GM06990 (cell line): ENCODE measurements at regions not wholly inside any gene's neighbourhood (a gene's known extent, or its start where the extent isn't known, plus 50 kb on each side); places are given as distances from the start of the nearest gene placed in this dataset.

ENCODE experiments used
- DNase-seq: peaks from one replicate; pipeline ENCODE4 v3.0.0-alpha.2; 2011; ENCODE audit not compliant: insufficient read length; ENCODE audit errors: extremely low read depth
- H3K27me3 ChIP-seq: replicated peaks from 2 replicates; pipeline ENCODE4 v1.6.0; 2011; ENCODE audit warnings: low read length; ENCODE audit not compliant: control insufficient read depth, insufficient read depth
- H3K36me3 ChIP-seq: 2 replicates; pipeline ENCODE4 v1.5.1; 2011; ENCODE audit warnings: low read length; ENCODE audit not compliant: control insufficient read depth, insufficient read depth
- H3K4me3 ChIP-seq: replicated peaks from 2 replicates; pipeline ENCODE4 v1.5.1; 2011; ENCODE audit warnings: low read depth, mild to moderate bottlenecking, control low read depth, low read length
- TF ChIP-seq, protein P1 (sequence below): IDR thresholded peaks from 2 replicates; pipeline ENCODE4 v1.5.1; 2011; ENCODE audit warnings: low read length, control low read depth, mild to moderate bottlenecking, inconsistent platforms; ENCODE audit not compliant: insufficient read depth, poor library complexity, severe bottlenecking

DNA sequence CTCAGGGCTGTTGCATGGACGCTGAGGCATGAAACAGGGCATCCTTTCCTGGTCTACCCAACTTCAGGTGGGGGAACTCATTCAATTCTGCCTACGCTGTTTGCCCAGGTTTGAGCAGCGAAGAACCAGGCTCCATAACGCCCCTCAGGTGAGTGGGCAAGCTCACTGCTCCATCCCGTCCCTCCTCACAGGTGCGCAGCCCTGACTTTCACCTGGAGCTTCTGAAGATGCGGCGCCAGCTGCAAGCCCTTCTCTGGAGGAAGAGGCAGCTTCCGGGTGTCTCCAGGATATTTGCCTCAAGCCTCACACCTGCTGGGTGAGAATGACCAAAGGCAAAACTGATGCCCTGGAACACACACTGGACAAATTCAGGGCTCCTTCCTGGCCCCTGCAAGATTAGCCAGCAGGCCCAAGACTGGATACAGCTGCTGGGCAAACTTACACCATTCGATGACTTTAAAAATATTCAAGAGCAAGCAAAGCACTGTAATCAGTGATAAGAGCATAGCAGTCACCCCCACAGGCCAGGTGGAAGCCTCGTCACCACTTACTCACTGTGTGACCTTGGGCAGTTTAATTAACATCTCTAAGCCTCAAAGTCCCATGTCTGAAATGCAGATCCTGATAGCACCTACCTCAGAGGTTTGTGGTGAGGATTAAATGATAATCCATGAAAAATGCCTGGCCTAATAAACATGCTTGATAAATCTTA, 97.7 kb downstream of the GYPC start:
- no peak for DNase-seq
- TF ChIP-seq, protein P1, sequence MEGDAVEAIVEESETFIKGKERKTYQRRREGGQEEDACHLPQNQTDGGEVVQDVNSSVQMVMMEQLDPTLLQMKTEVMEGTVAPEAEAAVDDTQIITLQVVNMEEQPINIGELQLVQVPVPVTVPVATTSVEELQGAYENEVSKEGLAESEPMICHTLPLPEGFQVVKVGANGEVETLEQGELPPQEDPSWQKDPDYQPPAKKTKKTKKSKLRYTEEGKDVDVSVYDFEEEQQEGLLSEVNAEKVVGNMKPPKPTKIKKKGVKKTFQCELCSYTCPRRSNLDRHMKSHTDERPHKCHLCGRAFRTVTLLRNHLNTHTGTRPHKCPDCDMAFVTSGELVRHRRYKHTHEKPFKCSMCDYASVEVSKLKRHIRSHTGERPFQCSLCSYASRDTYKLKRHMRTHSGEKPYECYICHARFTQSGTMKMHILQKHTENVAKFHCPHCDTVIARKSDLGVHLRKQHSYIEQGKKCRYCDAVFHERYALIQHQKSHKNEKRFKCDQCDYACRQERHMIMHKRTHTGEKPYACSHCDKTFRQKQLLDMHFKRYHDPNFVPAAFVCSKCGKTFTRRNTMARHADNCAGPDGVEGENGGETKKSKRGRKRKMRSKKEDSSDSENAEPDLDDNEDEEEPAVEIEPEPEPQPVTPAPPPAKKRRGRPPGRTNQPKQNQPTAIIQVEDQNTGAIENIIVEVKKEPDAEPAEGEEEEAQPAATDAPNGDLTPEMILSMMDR, result no peak
- Histone ChIP-seq H3K27me3 (no peaks in the 10 kb centered on the region), H3K4me3 (no peak overlapping the region), H3K36me3 (no peaks in the 10 kb centered on the region)

DNA sequence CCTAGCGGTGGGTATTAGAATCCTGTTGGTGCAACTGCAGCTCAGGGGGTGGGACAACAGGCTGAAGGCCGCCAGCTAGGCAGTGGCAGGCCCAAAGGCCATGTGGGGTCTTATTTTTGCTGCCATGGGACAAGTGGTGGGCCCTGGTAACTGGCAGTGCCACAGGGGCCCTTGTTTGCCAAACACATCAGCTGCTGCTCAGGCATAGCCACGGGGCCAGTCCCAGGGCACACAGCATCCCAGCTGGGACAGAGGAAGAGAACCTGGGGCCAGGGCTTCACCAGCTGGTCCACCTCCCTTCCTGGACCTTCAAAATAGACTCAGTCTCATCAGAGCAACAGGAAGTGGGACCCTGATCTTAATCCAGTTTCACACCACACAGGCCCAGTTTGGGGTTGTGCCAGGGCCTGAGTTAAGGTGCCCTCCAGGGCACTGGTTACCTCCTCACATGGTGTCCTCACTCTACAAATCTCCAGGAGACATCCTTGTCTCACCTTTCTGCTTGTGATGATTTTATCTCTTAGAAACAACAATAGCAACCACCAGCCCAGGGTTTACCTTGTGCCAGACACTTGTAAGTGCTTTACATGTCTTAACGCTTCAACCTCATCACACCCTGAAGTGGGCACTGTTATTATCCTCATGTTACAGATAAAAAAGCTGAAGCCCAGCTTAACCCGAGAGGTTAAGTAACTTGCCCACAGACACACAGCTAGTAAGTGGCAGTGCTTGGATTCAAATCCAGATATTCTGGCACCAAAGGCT, 98.5 kb downstream of the GYPC start:
- TF ChIP-seq, protein P1, result no peak
- no peak for DNase-seq
- H3K27me3 ChIP-seq, result no peaks in the 10 kb centered on the region
- no peaks in the 10 kb centered on the region for H3K36me3 ChIP-seq
- no peak overlapping the region for H3K4me3 ChIP-seq

DNA sequence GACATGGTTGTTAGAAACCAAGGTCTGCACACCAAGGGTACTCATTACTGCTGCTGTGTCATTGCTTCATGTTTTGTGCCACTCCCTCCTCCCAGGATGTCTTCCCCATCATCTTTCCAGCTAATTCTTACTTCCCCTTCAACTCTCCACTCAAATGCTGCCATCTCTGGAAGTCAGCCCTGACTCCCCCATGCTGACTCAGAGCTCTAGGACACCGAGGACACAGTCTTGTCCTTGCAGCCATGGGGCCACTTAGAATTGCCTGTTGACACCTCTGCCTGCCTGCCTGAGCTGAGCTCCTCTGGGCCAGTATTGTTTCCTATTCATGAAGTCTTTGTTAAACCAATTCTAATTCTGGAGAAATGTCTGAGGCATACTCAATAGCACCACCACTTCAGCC, 100.2 kb downstream of the GYPC start:
- H3K36me3 ChIP-seq, result no peaks in the 10 kb centered on the region
- no peaks in the 10 kb centered on the region for H3K27me3 ChIP-seq
- no peak overlapping the region for H3K4me3 ChIP-seq
- TF ChIP-seq, protein P1, result no peak
- DNase-seq, result no peak

DNA sequence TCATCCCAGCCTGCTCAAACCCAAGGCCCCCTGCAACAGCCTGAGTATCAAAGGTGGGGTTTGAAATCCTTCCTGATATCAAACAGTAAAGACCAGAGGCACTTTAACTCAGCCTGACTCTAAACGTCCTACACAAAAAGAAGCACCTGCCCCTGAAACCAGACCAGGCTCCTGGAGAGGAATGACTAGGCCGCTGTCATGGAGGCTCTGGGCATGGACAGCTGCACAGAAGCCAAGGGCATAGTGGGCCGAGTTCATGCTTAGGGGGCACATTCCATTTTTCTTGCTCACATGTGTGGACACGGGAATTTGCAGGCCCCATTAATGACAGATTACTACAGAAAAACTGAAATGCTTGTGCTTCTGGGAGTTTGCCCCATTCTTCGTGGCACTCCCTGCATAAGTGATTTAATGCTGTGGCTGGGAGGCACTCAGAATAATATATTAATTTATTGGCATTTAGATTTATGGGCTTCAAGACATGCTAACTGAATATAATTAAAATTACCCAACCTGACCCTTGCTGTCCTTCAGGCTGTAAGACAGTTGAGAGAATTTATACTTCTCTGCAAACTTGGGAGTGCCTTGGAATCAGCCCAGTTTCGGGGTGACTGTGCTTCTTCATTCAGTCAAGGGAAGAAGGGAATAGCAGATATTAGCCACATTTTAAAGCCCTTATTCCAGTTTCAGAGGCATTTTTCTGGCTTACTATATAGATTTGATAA, 105.5 kb downstream of the GYPC start:
- TF ChIP-seq, protein P1, result no peak
- H3K27me3 ChIP-seq, result no peaks in the 10 kb centered on the region
- no peaks in the 10 kb centered on the region for H3K36me3 ChIP-seq

DNA sequence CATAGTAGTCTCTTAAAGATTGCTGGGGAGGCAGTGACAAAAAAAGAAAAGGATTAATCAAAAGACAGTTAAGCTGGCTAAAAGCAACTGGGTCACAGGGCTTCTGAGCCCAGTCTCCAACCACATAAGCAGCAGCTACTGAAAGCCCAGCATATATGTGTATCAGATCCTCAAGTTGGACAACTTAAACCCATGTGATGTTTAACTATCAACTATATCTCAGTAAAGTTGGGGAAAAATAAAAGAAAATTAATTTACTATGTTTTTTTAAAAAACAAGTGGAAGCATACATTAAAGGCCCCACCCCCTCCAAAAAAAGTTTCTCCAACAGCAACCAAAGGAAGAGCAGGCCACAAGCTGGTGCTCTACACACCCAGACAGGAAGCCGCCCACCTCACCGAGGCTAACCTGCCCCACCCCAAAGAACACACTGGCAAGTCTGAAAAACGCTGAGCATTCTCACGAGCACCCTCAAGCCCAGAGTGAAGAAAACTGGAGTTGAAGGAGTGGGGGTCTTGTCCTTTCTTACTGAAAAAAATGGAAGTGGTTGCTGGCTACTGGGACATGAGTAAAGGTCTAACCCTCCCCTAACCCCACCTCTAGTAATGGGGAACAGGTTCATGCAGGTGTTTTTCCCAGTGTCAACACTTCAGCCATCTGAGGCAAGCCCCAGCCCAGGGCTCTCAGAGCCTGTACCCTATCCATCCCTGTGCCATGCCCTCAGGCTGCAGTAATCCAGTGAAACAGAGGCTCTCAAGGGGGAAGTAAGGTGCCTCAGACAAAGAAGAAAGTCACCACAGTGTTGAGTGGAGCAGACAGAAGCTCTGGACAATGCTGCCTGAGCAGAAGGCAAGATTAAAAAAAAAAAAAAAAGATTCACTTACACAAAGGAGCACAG, 106.3 kb downstream of the GYPC start:
- TF ChIP-seq, protein P1, result no peak
- Histone ChIP-seq H3K4me3 (no peak overlapping the region), H3K27me3 (no peaks in the 10 kb centered on the region), H3K36me3 (no peaks in the 10 kb centered on the region)
- DNase-seq, result no peak

More for the DNA sequence above, 105.5 kb downstream of the GYPC start:
- no peak for DNase-seq
- no peak overlapping the region for H3K4me3 ChIP-seq
